ENCODE measurements at regions not wholly inside any gene's neighbourhood (a gene's known extent, or its start where the extent isn't known, plus 50 kb on each side); places are given as distances from the start of the nearest gene placed in this dataset.

DNA sequence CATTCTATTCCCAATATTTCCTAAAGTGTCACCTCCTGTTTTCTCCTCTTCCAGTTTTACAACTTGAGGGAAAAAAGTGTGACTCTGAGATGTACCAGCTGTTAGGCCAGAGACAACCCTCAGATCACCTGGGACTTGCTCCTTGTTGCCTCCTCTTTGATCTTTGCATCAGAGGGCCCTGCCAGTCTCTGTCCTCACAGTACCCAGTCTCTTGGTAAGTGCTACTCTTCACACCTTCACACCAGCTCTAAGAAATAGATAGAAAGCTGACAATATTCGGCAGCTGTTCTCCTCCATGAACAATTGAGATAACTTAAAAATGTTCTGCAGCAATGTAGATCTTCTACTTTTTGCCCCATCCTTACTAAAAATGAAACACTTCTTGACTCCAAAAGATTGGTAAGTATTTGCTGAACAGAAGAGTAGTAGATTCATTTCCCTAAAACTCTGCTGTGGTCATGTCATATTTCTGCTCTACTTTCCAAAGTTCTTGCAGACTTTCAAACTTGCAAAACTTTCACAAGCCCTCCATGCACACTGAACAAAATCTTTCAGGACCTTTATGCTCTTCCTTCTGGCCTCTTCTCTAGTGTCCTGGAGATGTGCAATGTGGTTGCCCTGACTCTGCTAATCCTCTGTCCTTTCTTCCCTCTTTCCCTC is 188.6 kb downstream of the SNX18 start:
- no peak for DNase-seq (ENCODE audit: low spot score in 2 of 2)
- WGBS = 100% methylated on average over 1 of the region's 1 CpG
- H3K36me3 ChIP-seq = no peaks in the 10 kb centered on the region
- H3K4me1 ChIP-seq = peaks cover 11% of the 10 kb centered on the region
- no peak overlapping the region for H3K4me3 ChIP-seq
- no peaks in the 10 kb centered on the region for H3K9me3 ChIP-seq
- H3K27ac ChIP-seq = no peak overlapping the region
- H3K27me3 ChIP-seq = no peaks in the 10 kb centered on the region
- TF ChIP-seq CTCF (IDR thresholded peaks at IDR 0.05) (no peak), EP300 (IDR thresholded peaks at IDR 0.05) (no peak), POLR2A (IDR thresholded peaks at IDR 0.05) (no peak), POLR2AphosphoS5 (IDR thresholded peaks at IDR 0.05) (no peak)

GRCh38 chr5:54704825-54705224 is 187.3 kb downstream of the SNX18 start:
- Histone ChIP-seq H3K4me3 (no peak overlapping the region), H3K36me3 (no peaks in the 10 kb centered on the region), H3K27ac (no peak overlapping the region), H3K4me1 (peaks cover 11% of the 10 kb centered on the region), H3K9me3 (no peaks in the 10 kb centered on the region), H3K27me3 (no peaks in the 10 kb centered on the region)
- no peak for TF ChIP-seq CTCF (IDR thresholded peaks at IDR 0.05)
- DNase-seq (ENCODE audit: low spot score in 2 of 2) = no peak
- WGBS = 85% methylated on average over 3 of the region's 3 CpGs

DNA sequence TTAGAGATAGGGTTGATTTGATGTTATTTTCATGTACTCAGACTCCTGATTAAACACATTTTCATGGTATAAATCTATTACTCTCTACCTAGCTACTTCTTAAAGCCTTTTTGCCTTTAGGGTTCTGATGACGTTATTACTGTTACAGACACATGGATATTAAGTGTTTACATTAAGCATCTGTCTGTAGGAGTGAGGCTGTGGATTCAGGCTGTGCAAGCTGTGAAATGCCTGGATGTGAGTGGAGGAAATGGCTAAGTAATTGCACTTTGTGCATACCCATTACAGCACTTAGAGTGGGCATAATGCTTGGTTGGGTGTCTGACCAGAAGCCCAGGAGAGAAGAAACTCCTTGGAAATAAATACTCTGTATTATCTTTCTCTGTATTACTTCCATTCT is 186.8 kb downstream of the SNX18 start:
- Histone ChIP-seq H3K27ac (no peak overlapping the region), H3K4me3 (no peak overlapping the region), H3K36me3 (no peaks in the 10 kb centered on the region), H3K27me3 (no peaks in the 10 kb centered on the region), H3K4me1 (peaks cover 11% of the 10 kb centered on the region), H3K9me3 (no peaks in the 10 kb centered on the region)
- DNase-seq (ENCODE audit: low spot score in 2 of 2) = no peak
- WGBS = 32% methylated on average over 1 of the region's 1 CpG
- TF ChIP-seq POLR2A (IDR thresholded peaks at IDR 0.05) (no peak), POLR2AphosphoS5 (IDR thresholded peaks at IDR 0.05) (no peak), EP300 (IDR thresholded peaks at IDR 0.05) (no peak), CTCF (IDR thresholded peaks at IDR 0.05) (no peak)

GRCh38 chr5:54703565-54704255 is 186.2 kb downstream of the SNX18 start:
- peak overlapping the region; percentile 36 for H3K27ac ChIP-seq
- H3K4me3 ChIP-seq = no peak overlapping the region
- H3K4me1 ChIP-seq = peaks cover 11% of the 10 kb centered on the region
- no peaks in the 10 kb centered on the region for H3K36me3 ChIP-seq
- 64% methylated on average over 10 of the region's 10 CpGs for WGBS
- no peak for DNase-seq (ENCODE audit: low spot score in 2 of 2)
- TF ChIP-seq POLR2A (IDR thresholded peaks at IDR 0.05) = no peak
- TF ChIP-seq EP300 (IDR thresholded peaks at IDR 0.05) = no peak
- TF ChIP-seq POLR2AphosphoS5 (IDR thresholded peaks at IDR 0.05) = no peak
- TF ChIP-seq CTCF (IDR thresholded peaks at IDR 0.05) = no peak
- no peaks in the 10 kb centered on the region for H3K9me3 ChIP-seq
- H3K27me3 ChIP-seq = no peaks in the 10 kb centered on the region

- H3K27me3 ChIP-seq = no peaks in the 10 kb centered on the region
- DNase-seq (ENCODE audit: low spot score in 2 of 2) = peak in 1 of 2 donors; percentile 71
- WGBS = 38% methylated on average over 2 of the region's 2 CpGs
- no peak overlapping the region for H3K27ac ChIP-seq
- H3K4me3 ChIP-seq = no peak overlapping the region
- H3K4me1 ChIP-seq = peaks cover 11% of the 10 kb centered on the region
- H3K36me3 ChIP-seq = no peaks in the 10 kb centered on the region
- TF ChIP-seq CTCF (IDR thresholded peaks at IDR 0.05) = no peak
- TF ChIP-seq POLR2AphosphoS5 (IDR thresholded peaks at IDR 0.05) = no peak
- TF ChIP-seq EP300 (IDR thresholded peaks at IDR 0.05) = no peak
- no peak for TF ChIP-seq POLR2A (IDR thresholded peaks at IDR 0.05)
- no peaks in the 10 kb centered on the region for H3K9me3 ChIP-seq
Measured at GRCh38 chr5:54703133-54703532, 185.6 kb downstream of the SNX18 start.

Measured in suprapubic skin (tissue), 4 donors.